Psoas muscle (tissue), 7 donors: ENCODE measurements at regions not wholly inside any gene's neighbourhood (a gene's known extent, or its start where the extent isn't known, plus 50 kb on each side); places are given as distances from the start of the nearest gene placed in this dataset.

ENCODE experiments used
- ATAC-seq, 4 donors: fragments of 200-7000 bp; cut with Tn5 transposase; one replicate each; pipeline ENCODE4 v1.9.1; 2020; ENCODE audit warnings: moderate library complexity in 3 of 4, mild to moderate bottlenecking in 2 of 4
- DNase-seq, 2 donors: peaks; one replicate each; pipeline ENCODE4 v3.0.0-alpha.2; 2020
- H3K27ac ChIP-seq: fragments of 200-600 bp; one replicate; pipeline ENCODE4 v1.8.0; 2022
- H3K27me3 ChIP-seq, 3 donors: fragments of 200-600 bp in 1 of 3; one replicate each; pipeline versions ENCODE4 v1.6.1 to v1.8.0; 2013 to 2022; ENCODE audit warnings: low read length in 2 of 3, mild to moderate bottlenecking in 2 of 3, moderate library complexity in 1 of 3; ENCODE audit not compliant: insufficient read depth in 3 of 3
- H3K36me3 ChIP-seq, 2 donors: fragments of 200-600 bp in 1 of 2; one replicate each; pipeline versions ENCODE4 v1.6.1 to v1.8.0; 2013 to 2022; ENCODE audit warnings: low read depth in 1 of 2, mild to moderate bottlenecking in 1 of 2, moderate library complexity in 1 of 2; ENCODE audit not compliant: insufficient read depth in 1 of 2
- H3K4me1 ChIP-seq: fragments of 200-600 bp; one replicate; pipeline ENCODE4 v1.8.0; 2022
- H3K4me3 ChIP-seq: fragments of 200-600 bp; one replicate; pipeline ENCODE4 v1.8.0; 2022; ENCODE audit warnings: mild to moderate bottlenecking
- H3K9me3 ChIP-seq: fragments of 200-600 bp; one replicate; pipeline ENCODE4 v1.8.0; 2022
- WGBS, 3 donors: extraction: QIAGEN DNeasy Blood & Tissue Kit; methylation state at CpG; one replicate each; pipeline versions ENCODE4 v1.1.6 to v1.1.7; 2013; 5-methylcytosine and 5-hydroxymethylcytosine counted together
- intact Hi-C, 2 donors: fragments of 100-400 bp; cut with DNase I; formaldehyde crosslinking; loops; one replicate each; pipeline versions ENCODE4 v1.11.0 to v1.14.2; 2022
- TF ChIP-seq, protein P1 (sequence below): fragments of 200-600 bp; IDR thresholded peaks from one replicate; pipeline ENCODE4 v1.8.0; 2022; ENCODE audit warnings: antibody characterized with exemption
- donor health status: healthy with polysubstance abuse.
- donor health status: DM: no; HTN: no; CAD: no; lungs with moderate emphysema.
- donor health status: Bipolar disorder and iron deficiency.
- donor health status: healthy.
- donor health status: DM: yes; HTN: yes; CAD: no.
- donor health status: DM: no; HTN: no; CAD: no.
- donor health status: DM: yes; HTN: yes; CAD: no.

DNA sequence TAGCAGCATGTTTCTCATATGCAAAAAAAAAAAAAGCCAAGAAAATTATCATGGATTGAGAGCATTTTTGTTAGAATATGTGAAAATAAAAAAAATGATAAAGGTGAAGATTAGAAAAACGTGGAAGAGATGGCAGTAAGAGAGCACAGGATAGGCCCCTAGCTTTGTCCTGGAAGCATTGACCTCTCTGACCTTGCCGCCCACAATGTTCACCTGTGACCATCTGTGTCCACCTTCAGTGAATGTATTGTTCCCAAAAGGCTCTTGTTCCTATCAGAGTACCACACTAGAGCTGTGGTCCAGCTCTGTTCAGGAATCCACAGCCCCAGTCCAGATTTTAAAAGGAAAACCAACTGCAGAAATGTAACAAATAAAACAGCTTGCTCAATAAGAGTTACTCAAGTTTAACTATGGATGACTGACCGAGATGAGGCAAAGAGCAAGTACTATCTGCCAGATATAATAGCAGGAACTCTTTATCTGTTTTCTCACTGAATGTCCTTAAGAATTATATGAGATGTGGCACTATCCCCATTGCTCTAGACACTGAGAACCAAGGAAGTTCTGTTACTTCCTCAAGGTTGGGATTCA lies 287.7 kb upstream of the STXBP5 start:
- ATAC-seq: no peak
- Histone ChIP-seq H3K4me3 (no peak overlapping the region), H3K27me3 (no peaks in the 10 kb centered on the region), H3K4me1 (peaks cover 15% of the 10 kb centered on the region), H3K27ac (no peak overlapping the region), H3K36me3 (no peaks in the 10 kb centered on the region), H3K9me3 (no peaks in the 10 kb centered on the region)
- 89 to 92% (median 90%) methylated on average over 3 of the region's 3 CpGs for WGBS, 3 donors
- TF ChIP-seq, protein P1, sequence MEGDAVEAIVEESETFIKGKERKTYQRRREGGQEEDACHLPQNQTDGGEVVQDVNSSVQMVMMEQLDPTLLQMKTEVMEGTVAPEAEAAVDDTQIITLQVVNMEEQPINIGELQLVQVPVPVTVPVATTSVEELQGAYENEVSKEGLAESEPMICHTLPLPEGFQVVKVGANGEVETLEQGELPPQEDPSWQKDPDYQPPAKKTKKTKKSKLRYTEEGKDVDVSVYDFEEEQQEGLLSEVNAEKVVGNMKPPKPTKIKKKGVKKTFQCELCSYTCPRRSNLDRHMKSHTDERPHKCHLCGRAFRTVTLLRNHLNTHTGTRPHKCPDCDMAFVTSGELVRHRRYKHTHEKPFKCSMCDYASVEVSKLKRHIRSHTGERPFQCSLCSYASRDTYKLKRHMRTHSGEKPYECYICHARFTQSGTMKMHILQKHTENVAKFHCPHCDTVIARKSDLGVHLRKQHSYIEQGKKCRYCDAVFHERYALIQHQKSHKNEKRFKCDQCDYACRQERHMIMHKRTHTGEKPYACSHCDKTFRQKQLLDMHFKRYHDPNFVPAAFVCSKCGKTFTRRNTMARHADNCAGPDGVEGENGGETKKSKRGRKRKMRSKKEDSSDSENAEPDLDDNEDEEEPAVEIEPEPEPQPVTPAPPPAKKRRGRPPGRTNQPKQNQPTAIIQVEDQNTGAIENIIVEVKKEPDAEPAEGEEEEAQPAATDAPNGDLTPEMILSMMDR: no peak
- intact Hi-C loops: no loop called here
- no peak for DNase-seq

DNA sequence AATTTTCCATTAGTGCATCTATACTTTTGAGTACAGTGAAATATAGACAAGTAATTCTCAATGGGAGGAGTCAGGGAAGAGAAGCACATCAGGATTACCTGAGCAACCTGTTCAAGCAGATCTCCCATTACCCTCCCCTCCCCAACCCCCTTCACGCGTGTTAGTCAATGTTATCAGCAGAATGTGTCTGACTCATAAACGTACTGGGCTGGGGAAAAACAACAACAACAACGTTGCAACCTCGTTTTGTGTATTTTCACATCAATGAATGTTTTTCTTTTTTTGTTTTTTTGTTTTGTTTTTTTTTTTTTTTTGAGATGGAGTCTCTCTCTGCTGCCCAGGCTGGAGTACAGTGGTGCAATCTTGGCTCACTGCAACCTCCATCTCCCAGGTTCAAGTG lies 287.0 kb upstream of the STXBP5 start:
- peaks cover 15% of the 10 kb centered on the region for H3K4me1 ChIP-seq
- WGBS, 3 donors: 73 to 87% (median 76%) methylated on average over 5 of the region's 5 CpGs
- H3K27me3 ChIP-seq: no peaks in the 10 kb centered on the region
- intact Hi-C loops: no loop called here
- ATAC-seq (no peak), DNase-seq (no peak)
- no peak overlapping the region for H3K4me3 ChIP-seq
- H3K27ac ChIP-seq: no peak overlapping the region
- TF ChIP-seq, protein P1: no peak
- no peaks in the 10 kb centered on the region for H3K36me3 ChIP-seq
- H3K9me3 ChIP-seq: no peaks in the 10 kb centered on the region

DNA sequence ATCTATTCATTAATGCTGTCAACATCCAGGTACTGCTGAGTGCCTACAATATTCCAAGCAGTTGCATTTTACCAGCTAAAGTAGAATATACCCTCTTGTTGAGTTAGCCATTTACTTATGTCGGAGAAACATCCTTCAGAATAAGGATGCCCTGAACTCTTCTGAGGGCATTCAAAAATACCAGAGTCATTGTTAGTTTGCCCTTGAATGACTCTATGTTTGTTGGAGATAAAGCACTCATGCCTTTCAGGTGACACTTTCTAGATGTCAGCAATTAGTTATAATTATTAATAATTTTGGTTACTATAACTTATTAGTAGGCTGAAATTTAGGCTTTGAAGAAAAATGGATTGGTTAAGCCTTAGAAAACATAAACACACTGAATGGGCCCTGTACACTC lies 286.2 kb upstream of the STXBP5 start:
- Histone ChIP-seq H3K4me1 (peaks cover 15% of the 10 kb centered on the region), H3K36me3 (no peaks in the 10 kb centered on the region), H3K4me3 (no peak overlapping the region), H3K9me3 (no peaks in the 10 kb centered on the region), H3K27me3 (no peaks in the 10 kb centered on the region), H3K27ac (no peak overlapping the region)
- intact Hi-C loops: no loop called here
- 97 to 99% (median 97%) methylated on average over 1 of the region's 1 CpG for WGBS, 3 donors
- TF ChIP-seq, protein P1: no peak
- ATAC-seq: no peak
- DNase-seq: no peak

DNA sequence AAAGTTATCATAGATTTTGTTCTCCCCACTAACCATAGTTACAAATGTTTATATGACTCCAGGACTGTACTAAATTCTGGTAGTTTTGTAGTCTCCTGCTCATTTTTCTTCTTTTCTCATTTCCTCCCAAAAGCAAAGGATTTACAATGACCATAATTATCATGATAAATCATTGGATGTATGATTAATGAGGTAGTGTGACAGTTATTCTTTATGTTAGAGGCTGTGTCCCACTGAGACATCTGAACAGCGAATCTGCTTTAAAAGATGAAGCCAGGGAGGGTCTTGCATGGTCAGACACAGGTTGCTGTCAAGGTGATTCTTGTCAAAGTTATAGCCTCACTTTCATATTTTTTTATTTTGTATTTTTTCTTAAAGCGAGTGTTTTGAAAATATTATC lies 285.2 kb upstream of the STXBP5 start:
- Histone ChIP-seq H3K27me3 (no peaks in the 10 kb centered on the region), H3K9me3 (no peaks in the 10 kb centered on the region), H3K36me3 (no peaks in the 10 kb centered on the region), H3K4me3 (no peak overlapping the region), H3K4me1 (peaks cover 15% of the 10 kb centered on the region), H3K27ac (no peak overlapping the region)
- ATAC-seq (no peak), DNase-seq (no peak)
- intact Hi-C loops: no loop called here
- TF ChIP-seq, protein P1: no peak
- 92 to 94% (median 93%) methylated on average over 2 of the region's 2 CpGs for WGBS, 3 donors

DNA sequence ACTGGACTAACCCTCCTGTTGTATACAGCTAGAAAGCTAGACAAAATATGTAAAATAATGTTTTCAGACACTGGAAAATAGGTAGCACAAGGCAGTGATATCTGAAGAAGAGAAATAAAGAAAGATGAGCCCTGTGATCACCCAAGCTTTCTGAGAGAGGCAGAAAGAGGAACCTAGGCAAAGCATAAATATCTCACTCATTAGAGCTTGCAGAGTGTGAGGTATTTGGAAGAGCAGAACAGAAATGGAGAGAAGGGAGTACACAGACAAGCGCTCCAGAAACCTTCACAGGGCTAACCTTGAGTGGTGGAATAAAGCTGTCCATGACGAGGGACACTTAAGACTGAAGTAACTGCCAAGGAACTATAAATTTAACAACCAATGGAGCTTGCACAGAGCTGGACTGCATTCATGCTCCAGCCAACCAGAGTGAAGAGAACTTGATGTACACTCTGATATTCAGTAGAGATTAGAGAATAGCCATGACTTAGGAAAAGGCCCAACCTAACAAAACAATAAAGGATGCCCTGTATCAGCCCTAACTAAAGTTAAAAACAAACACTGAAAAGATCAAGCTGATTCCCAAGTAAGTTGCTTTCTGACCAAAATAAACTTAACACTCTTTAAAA lies 280.9 kb upstream of the STXBP5 start:
- no peak overlapping the region for H3K27ac ChIP-seq
- no peaks in the 10 kb centered on the region for H3K9me3 ChIP-seq
- DNase-seq: no peak
- TF ChIP-seq, protein P1: no peak
- ATAC-seq: no peak
- no peaks in the 10 kb centered on the region for H3K36me3 ChIP-seq
- H3K4me1 ChIP-seq: no peaks in the 10 kb centered on the region
- 58 to 64% (median 63%) methylated on average over 2 of the region's 2 CpGs for WGBS, 3 donors
- no peaks in the 10 kb centered on the region for H3K27me3 ChIP-seq
- intact Hi-C loops: no loop called here
- H3K4me3 ChIP-seq: no peak overlapping the region
